ENCODE measurements at regions not wholly inside any gene's neighbourhood (a gene's known extent, or its start where the extent isn't known, plus 50 kb on each side); places are given as distances from the start of the nearest gene placed in this dataset.

DNA sequence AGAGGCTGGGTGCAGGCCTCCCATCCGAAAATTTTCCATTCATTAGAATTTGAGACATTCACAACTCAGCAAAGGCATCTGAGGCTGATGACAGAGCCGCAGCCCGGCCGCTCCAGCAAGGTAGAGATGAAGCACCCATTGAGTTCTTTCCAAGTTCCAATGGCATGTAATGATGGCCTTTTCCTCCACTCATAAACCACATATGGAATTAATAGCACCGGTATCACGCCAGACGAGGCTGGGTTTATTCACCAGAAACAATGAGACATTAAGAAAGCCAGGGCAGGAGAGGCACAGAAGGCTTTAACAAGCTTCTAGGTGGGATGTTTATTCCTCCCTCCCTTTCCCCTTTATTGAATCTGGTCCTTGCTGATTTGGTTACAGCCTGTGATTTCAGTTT is 534.4 kb downstream of the MN1 start:
- no peak for DNase-seq

DNA sequence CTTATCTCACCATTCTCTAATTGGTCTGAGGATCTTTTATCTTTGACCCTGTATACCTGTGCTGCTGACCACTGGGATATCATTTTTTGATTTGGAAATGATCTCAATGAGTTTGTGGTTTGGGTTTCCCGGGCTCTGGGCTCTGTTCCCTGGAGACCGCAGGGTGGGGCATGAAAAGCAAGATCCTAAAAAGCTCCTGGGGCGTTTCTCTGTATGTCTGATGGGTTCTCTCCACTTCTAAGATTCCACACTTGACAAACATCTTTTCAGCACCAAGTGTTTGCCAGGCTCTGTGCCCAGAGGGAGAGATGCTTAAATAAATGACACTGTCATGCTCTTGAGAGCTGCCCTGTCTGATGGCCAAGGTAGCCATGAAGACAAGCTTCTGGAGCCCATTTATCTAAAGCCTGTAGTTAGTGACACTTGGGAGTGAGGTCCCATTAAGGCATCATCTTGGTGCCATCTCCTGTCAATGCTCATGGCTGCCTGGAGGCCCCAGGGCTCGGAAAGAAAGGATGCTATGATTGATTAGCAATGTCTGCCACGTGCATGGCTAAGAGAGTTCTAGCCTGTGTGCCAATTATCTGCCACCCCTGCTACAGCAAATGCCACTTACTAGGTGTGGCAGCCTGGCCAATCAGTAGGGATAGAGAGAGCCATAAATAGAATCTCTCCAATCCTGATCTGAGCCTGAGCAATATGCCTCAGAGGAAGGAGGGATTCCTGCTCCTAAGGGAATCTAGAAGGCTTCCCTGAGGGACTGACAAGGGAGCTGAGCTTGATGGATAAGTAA is 531.6 kb downstream of the MN1 start:
- DNase-seq: no peak

DNA sequence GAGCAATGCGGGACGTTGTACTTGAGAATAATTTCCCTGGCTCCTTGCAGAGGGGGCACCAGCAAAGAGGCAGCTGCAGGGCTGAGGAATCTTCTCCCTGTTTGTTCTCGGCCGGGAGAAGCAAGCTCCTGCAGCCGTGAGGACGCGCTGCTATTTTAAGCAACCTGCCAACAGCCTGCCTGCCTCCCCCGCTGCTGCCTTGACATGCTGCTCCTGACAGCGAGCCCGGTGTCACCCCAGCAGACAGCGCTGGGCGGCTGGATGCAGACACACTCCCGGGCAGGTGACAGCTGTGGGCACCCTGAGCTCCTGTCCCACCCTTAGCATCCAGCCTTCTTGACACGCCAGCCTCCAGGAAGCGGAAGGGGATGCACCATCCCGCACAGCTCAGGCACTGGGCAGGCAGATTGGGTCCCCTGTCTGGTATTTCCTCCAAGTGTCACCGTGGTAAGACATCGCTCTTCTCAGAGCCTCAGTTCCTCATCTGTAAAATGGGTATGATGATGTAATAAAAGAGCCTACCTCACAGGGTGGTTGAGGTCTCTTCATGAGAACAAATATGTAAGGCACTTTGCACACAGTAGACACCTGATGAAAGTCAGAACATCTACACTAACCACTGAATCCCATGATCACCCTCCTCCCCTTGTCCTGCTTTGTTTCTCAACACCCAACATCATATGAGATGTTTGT is 530.6 kb downstream of the MN1 start:
- no peak for DNase-seq

DNA sequence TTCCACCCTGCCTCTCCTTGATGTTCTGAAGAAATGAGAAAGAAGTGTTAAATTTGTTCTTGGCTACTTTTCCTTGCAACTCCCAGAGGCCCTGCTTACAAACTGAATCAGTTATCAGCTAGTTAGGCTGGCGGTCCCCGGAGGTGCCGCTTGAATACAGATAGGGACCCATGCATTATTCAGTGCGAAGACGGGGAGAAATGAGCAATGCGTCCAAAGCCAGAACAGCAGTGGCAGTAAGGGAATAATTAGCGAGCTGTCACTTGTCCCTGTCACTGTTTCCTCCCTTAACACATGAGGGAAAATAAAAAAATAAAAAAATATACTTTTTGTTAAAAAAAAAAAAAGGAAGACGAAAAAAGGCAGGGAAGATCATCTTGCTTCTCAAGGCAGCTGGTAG is 528.1 kb downstream of the MN1 start:
- no peak for DNase-seq

DNA sequence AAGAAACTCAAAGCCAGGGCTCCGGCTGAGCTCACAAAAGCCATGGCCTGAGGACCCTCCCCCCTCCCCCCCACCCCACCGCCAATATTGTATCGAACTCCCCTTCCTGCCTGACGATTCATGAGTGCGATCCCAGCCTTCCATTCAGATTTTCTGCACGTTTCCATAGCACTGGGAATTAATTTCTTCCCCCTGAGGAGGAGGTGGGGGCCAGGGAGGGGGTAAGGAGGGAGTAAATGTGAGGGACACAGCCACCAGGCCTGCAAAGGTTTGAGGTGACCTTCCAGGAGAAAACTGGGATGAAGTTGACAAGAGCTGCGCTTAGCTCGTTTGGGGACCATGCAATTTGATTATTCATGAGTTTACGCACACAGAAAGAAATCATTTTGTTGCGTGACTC is 527.7 kb downstream of the MN1 start:
- DNase-seq: no peak

DNA sequence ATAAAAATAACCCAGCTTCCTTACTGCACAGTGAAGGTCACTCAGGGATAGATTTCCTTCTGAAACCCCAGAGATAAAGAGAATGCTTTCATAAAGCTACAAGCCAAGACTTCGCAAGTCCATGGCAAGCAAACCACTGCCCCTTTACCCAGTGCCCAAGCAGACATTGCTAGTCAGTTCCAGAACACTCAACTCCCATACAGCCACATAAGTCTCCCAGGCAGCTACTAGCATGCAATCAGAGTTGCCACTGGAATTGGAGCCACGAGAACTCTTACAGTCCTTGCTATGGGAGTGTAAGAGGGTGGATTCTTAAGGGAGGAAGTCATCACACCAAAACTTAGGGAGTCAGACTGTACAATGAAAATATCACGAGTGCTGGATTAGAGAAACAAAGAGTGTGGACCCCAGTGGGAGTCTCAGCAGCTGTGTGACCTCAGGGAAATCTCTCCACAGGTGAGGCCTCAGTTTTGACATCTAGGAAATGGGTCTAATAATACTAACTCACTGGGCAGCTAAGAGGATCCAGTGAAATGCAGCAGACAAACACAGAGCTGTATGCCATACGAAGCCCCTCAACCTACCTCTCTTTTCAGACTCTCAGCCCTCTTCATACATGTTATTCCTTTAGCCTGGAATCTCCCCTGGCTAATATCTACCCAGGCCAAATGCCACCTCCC is 526.6 kb downstream of the MN1 start:
- DNase-seq: no peak

DNA sequence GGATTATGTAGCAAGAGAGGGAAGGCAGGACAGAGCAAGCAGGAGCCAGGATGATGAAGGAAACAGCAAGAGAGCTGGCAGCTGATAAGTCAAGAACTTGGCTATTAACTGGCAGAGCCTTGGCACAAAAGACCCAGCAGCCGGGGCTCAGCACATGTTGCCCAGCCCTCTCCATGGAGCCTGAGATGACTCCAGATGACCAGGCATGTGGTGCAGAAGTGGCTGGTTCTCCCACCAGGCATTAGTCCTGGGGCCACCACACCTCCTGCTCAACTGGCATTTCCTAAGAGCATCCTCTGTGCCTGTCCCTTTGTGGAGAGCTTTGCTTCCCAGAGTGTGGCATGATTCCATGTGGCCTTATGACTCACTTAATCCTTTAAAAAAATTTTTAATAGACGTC is 522.6 kb downstream of the MN1 start:
- DNase-seq: no peak

DNA sequence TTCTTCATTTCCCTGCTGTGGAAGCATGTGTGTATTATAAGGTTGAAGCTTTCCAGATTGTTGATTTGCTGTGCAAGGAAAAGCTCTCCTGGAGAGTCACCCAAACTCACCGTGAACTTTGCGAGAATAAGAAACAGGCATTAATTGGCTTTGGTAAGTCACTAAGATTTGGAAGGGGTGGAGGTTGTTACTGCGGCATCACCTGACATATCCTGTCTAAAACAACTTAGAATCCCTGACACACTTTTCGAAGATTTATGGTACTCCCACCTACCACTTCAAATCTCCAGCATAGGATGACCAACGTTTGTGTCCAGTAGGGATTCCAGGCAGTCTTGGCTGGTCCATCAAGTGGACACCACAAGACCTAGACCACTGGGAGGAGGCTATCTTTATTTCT is 518.3 kb downstream of the MN1 start:
- DNase-seq: no peak

DNA sequence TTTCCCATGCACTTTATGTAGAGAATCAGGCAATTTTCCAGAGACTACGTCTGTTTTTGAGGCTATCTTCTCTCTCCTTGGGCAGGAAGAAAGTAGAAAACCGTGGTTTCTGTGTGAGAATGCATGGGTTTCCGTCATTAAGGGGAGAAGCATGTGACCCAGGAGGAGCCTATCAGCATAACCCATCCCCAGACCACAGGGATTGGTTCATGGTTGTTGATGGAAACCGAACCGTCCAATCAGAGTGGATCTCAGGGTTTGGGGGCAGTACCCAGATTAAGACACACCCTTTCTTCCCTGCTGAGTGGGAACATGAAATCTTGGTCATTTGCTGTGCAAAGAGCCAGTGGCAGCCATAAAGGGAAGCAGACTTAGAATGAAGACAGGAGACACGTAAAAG is 517.8 kb downstream of the MN1 start:
- no peak for DNase-seq

DNA sequence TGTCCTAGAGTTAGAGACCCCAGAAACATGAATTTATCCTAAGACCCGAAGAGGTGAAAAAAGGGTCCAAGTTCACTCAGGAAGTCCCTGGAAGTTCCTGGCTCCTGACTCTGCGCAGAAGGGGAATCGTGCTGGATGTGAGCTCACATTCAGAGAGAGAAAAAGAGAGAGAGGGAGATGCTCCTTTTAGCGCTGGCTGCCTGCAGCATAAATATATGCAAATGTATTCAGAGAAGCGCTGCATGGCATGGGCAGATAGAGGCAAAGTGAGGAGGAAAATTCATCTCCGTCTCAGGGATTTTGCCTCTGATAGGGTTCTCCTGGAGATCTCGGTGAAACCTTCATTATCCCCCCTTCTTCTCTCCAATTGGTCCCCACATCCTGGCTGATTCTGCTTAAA is 517.2 kb downstream of the MN1 start:
- no peak for DNase-seq

DNA sequence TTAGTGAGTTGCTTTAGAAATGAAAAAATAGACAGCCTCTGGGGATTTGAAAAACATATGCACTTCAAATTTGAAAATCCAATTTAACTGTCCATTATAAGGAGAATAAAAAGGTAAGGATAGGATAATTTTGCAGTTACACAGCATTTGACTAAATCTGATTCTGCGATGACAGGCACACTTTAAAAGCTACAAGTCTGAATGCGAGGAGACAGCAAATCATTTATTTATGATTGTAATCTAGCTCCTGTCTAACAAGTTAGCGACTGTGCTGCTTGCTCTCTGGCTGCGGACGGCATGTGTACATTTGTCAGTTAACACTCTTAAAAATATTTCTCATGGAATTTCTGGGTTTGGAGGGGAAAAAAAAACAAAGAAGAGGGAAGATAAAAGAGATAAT is 514.8 kb downstream of the MN1 start:
- no peak for DNase-seq

DNA sequence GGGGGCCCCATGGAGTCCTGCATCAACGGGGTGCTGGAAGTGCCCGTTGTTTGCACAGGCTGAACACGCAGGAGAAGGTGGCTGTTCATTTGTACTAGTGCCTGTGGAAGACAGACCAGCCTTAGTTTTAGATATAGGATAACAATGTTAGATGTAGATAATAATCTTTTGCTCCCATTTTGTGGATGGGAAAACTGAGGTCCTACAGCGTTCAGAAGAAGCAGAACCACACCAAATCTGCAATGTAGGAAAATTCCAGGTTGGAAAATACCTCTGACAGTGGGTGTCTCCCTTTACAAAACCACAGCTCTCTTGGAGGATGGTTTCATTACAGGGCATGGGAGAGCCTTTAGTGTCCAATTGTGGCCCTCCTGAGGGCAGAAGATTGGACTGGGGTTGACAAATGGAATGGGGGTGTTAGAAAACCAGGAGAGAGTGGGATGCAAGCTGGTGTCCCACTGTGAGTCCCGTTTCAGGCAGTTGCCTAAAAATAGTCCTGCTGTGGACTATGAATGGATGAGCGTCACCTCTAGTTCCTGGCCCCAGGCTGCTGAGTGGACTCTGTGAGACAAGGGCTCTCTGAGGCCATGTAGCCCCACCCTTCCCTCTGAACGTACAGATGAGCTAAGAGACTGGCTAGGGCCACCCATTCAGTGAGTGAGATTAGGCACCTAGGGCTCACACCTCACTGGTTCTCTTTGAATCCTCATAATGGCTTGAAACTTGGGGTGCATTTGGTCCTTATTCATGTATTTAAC is 508.8 kb downstream of the MN1 start:
- DNase-seq: no peak

DNA sequence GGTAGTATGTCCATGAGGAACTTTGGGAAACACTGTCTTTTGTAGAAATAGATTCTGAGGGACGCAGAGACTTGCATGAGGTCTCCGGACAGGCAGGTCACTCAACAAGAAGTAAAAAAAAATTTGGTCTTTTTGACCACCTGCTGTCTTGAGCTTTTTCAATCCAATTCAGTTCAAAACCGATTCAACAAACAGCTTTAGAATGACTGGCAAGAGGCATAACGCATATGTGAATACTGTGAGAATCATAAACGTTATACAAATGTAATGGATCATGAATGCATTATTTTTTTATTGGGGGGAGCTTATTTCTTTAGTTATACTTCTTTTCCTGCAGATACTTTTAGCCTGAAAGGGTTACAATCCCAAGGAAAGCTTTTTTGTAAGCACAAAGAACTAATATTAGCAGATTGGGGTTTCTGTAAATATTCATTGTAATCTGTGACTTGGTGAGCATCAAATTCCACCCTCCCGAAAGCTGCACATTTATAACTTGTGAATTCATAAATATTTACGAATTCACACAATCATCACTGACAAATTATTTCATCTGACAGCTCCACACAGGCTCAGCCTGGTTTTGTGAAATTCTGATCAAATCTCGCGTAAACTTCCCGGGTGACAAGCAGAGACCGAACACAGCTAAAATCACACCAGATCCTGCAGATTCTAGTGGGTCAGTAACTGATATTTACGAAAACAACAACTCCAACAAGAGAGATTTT is 507.7 kb downstream of the MN1 start:
- no peak for DNase-seq

DNA sequence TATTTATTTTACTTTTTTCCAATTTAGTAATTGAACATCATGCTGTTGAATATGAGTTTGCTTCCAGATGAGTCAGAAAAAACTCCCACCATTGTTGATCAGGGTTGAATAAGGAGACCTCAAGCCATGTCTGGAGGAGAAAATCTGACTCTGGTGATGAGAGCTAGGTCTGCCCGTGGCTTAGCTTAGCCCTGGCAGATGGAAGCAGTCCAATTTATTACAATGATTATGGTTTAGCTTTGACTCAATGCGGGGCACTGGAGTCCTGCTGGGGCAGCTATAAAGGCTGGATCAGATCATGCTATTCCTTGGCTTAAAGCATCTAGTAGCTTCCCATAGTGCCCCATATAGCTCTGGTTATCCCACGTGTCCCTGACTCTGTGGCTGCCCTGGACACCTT is 506.5 kb downstream of the MN1 start:
- no peak for DNase-seq

DNA sequence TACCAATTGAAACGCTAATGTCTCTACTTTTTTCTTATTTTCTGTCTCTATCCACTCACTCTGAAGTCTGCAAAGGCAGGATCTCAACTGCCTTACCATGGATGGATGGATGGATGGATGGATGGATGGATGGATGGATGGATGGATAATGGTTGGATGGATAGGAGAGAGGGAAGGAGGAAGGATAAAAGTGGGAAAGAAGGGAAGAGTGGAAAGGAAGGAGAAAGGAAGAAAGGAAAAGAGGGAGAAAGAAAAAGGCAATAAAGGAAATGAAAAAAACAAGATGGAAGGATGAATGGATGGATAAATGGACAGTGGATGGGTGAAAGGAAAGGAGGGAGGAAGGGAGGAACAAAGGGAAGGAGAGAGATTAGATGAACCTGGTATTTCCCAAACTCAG is 506.0 kb downstream of the MN1 start:
- no peak for DNase-seq

DNA sequence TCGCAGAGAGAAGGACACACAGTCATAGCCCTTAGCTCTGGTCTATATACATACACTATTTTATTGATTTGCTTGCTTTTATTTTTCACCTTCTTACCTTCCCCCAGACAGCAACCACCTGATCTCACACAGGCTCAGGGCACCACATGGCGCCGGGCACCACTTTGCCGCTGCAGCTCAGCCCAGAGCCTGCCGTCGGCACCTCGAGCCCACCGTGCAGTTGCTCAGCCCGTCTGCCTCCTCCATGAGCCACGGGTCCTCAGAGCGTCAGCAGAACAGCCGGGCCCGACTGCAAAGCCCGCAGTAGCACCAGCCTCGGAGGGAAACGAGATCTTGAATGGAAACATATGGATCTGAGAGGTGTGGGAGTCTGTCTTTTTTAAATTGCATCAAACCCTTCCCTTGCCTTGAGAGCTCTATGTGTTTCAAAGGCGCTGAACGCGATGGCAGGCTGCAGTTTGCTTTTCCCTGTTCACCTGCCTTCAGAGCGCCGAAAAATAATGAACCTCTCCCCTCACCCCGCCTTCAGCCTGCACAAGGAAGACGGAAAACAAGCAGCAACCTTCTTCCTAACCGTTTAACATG is 505.4 kb downstream of the MN1 start:
- no peak for DNase-seq

DNA sequence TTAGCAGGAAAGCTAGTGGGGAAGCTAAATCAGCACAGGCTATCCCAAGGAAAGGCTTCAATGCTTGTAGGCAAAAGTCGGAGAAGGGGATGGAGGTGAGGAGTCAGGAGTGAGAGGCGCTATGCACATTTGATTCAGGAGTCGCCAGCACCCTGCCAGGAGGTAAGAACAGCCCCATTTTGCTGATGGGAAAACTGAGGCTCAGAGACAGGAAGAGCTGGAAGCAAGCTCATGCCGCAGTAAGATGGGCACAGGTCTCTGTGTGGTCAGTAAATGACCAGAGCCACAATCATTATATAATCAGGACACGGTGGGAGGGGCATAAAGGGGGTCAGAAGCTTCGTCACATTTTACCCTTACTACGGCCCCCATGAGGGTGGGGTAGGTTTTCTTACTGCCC is 504.4 kb downstream of the MN1 start:
- DNase-seq: no peak

DNA sequence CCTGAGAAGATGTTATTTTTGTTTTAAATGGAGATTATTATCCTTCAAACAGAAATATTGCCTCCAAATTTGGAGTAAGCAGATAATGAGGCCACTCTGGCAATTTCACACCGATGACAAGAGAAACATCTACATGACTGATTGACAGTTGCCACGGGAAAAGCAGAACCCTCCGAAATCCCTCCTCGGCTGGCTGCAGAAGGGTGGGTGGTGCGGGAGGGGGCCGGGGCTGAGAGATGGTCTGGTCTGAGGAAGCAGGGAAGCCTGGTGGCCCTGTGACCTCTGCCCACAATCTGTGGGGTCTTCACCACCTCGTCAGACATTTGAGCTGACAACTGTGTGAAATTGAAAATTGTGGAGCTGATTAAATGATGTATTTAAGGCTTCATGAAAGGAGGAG is 503.2 kb downstream of the MN1 start:
- no peak for DNase-seq

DNA sequence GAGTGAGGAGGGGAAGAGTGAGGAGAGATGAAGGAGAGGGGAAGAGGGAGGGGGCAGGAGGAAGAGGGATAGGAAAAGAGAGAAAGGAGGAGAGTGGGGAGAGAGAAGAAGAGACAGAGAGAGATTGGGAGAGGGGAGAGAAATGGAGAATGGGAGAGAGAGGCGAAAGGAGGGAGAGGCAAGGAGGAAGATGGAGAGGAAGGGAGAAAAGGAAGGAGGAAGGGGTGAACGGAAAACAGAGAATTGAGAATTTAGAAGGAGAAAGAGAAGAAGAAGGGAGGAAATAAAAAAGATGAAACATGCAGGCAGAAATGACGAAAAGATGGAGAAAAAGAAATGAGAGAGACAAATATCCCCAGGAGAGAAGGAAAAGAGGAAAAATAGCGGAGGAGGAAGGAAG is 502.8 kb downstream of the MN1 start:
- no peak for DNase-seq

DNA sequence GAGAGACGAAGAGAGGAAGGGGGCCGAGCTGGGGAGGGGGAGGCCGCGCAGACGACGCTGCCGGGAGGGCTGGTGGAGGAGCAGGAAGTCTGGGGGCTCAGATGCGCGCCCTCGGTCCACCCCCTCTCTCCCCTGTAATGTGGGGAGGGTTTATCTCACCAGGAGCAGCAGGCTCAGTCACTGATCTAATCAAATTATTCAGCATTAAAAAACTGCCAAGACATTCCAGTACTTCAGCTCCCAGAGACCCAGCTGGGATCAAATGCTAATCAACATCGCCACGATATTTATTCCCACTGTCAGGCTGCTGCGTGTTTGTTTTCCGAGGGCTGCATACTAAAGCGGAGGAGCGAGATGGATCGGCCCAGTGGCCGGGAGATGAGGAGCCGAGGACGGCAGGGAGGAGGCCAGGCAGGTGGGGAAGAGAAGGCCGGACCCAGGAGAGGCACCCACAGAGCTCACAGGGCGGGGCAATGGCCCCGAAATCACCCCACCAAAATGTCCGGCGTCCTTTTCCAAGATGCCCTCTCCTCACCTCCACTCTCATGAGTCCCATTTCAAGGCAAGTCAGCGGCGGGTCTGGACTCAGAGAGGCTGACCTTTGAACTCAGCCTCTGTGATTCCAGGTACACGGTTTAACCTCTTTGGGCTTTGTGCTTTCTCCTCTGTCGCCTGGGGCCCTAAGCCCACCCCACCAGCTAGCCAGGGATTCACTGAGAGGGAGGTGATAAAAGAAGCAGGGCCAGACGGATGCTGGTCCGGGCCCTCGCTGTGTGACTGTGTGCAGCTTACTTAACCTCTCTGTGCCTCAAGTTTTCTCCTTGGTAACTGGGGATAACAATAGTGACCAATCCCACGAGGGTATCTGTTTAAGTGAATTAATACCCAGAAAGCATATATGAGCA is 502.1 kb downstream of the MN1 start:
- DNase-seq: no peak

Data from stimulated activated CD4-positive, alpha-beta T cell treated with anti-CD3 and anti-CD28 coated beads, Interleukin-1b, Interleukin-23, amount 100 ng/mL, for 48 hours (primary cell).